K562 (cell line): ENCODE measurements at regions not wholly inside any gene's neighbourhood (a gene's known extent, or its start where the extent isn't known, plus 50 kb on each side); places are given as distances from the start of the nearest gene placed in this dataset.

ENCODE experiments used
- CHD7 ChIP-seq: fragments of 200-600 bp; sonication (generic); IDR thresholded peaks from one replicate; pipeline ENCODE4 v1.6.1; 2012; ENCODE audit warnings: mild to moderate bottlenecking, low read depth, low read length, inconsistent platforms
- RB1 ChIP-seq: fragments of 450-650 bp; IDR thresholded peaks from 2 replicates; pipeline ENCODE4 v1.6.1; 2017; ENCODE audit warnings: low read depth, mild to moderate bottlenecking

- TF ChIP-seq CHD7 (no peak), RB1 (no peak)
Observed at GRCh38 chr16:85971902-85972638, 73.1 kb downstream of the IRF8 start (continued).
